ENCODE measurements at regions not wholly inside any gene's neighbourhood (a gene's known extent, or its start where the extent isn't known, plus 50 kb on each side); places are given as distances from the start of the nearest gene placed in this dataset.

GRCh38 chr2:22801970-22802369 lies 583.0 kb upstream of the KLHL29 start:
- no peak for DNase-seq

DNA sequence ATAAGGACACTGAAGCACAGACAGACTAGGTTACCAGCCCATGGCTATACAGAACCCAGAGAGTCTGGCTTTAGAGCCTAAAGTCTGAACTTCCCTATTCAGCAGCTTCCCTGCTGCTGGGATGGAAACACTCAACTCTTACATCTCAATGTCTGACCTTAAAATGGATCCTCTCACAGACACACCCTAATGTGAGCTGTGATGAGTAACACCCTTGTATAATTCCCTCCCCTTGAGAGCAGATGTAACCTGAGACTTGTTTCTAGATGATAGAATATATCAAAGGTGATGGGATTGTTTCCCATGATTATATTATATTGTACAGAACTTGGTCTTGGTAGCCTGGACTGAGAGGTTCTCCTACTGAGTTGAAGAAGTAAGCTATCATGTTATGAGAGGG lies 577.1 kb upstream of the KLHL29 start:
- DNase-seq = no peak

DNA sequence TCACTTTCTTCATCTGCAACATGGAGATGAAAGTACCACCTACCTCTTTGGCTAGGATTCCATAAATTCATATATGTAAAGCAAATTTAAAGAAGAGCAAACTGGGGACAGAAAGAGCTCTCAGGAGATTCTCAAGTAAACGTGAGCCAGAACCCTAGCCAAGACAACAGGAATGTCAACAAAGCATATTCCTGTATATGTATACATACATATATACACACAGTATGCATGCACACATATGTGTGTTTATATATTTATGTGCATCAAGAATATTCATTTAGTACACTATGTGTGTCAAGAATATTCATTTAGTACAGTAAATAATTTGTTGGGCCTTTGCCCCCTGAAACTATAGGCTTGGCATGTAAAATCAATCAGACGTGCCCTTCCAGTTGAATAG lies 574.4 kb upstream of the KLHL29 start:
- DNase-seq = no peak

DNA sequence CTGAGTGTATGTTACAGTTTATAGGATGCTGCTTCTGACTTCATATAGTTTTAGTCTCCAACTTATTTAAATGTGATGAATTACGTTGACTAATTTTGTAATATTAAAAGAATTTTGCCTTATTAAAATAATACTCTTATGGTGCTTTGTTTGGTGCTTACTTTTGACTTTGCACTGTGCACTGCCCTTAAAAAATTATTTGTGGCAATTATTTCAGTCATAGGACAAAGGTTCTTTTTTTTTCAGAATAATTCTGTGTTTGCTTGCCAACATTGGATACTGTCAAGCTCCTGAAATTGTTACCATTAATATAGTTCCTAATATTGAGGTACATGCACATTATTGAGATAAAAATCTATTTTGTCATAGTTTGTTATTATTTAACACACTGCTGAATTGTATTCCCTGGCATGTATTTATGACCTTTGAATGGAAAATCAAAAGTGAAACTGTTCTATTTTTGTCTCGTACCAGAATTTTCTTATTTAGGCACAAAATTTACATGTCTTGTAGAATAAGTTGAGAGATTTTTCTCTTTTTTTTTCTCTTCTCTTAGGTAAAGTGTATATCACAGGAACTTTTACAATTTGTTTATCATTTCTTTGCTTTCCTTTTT lies 572.8 kb upstream of the KLHL29 start:
- no peak for DNase-seq

GRCh38 chr2:22817197-22817596 lies 567.8 kb upstream of the KLHL29 start:
- DNase-seq = no peak

- no peak for DNase-seq
These were observed 563.5 kb upstream of the KLHL29 start for GRCh38 chr2:22821458-22821857.

DNA sequence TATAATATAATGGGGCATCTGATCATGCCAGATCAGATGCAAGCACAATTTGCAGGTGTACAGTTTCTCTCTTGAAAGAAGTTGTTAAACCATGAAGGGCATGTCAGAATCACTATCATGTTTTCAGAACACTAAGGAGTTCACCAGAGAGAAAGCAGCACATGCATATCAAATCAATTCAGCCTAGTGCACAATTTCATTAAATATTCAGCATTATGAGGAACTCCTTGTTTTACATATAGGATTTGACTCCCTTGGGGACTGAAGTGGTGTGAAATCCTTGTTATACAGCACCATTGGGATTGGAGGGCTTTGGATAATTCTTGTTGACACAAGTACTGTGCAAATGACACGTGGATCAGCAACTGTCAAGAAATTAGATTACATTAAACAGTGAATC lies 562.1 kb upstream of the KLHL29 start:
- no peak for DNase-seq

GRCh38 chr2:22824618-22825017 lies 560.4 kb upstream of the KLHL29 start:
- no peak for DNase-seq

GRCh38 chr2:22826703-22827102 lies 558.3 kb upstream of the KLHL29 start:
- DNase-seq = no peak

GRCh38 chr2:22829791-22830190 lies 555.2 kb upstream of the KLHL29 start:
- no peak for DNase-seq

GRCh38 chr2:22832196-22832595 lies 552.8 kb upstream of the KLHL29 start:
- DNase-seq = no peak

GRCh38 chr2:22838461-22838860 lies 546.5 kb upstream of the KLHL29 start:
- no peak for DNase-seq

DNA sequence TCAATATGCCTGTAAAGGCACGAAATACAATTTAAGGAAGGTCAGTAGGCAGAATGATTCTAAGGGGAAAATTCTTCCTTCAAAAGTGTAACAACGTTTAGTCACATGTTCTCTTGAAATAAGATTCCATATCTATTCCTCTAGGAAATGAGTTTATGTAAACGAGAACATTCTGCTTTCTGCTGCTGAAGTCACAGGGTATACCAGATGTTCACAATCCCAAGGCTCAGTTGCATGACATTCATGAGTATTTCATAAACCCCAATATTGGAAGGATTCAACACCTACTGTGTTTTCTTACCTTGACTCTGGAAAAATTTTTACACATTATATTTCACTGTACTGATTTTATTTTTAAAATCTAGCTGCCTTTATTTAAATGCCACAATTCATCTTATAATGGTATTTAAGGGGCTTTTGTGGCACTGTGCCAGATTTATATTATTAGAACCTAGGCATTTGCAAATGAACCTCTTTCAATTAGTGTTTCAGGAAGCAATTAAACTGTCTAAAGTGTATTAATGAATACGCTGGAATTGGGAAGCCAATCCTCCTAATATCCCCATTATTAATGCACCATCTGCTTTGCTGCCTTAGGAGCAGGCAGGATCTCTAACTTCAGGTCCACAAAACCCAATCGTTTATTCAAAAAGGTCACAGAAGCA lies 542.6 kb upstream of the KLHL29 start:
- no peak for DNase-seq

DNA sequence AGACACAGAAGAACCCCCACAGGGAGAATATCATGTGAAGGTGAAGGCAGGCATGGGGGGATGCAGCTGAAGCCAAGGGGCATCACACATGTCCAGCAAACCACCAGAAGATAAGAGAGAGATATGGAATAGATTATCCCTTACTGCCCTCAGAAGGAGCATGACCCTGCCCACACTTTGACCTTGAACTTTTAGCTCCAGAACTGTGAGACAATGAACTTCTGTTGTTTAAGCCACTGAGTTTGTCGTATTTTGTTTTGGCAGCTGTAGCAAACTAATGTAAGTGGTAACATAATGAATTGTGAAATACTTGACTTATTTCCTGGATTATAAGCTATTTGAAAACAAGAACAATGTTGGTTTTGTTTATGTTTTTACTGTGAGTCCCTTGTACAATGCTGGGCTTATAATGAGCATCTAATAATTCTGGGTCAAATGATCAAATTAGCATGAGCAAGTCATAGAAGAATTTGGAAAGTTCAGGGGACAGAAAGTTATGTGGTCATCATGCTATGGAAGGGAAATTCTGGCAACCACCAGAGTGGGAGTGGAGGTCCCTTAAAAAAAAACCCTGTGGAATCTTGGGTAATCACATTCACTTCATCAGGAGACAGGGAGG lies 541.0 kb upstream of the KLHL29 start:
- no peak for DNase-seq

- no peak for DNase-seq
These were observed 534.7 kb upstream of the KLHL29 start for GRCh38 chr2:22850310-22850709.

- DNase-seq = no peak
These were observed 530.4 kb upstream of the KLHL29 start for GRCh38 chr2:22854588-22854987.

- no peak for DNase-seq
These were observed 529.9 kb upstream of the KLHL29 start for GRCh38 chr2:22855081-22855480.

DNA sequence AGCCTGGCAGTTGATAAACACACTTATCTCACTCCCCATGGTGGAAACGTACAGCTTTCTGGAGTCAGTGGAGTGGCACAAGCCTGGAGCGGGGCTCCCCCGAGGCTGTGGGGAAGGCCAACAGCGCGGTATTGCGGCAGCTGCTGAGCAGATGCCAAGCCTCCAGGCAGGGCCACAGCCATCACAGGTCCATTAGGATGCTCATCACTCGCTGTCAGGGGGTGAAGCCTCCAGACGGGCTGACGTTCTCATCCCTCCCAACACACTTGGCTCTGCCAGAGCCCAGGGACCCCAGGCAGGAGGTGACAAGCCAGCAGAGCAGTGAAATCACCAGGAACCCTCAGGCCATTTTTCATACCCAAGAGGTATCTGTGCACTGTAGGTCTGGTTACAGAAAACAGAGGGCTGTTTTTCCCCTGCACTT lies 529.2 kb upstream of the KLHL29 start:
- DNase-seq = peak in 1 of 2 experiments; percentile 1

- DNase-seq = no peak
These were observed 517.0 kb upstream of the KLHL29 start for GRCh38 chr2:22867973-22868372.

- no peak for DNase-seq
These were observed 506.9 kb upstream of the KLHL29 start for GRCh38 chr2:22878121-22878520.

DNA sequence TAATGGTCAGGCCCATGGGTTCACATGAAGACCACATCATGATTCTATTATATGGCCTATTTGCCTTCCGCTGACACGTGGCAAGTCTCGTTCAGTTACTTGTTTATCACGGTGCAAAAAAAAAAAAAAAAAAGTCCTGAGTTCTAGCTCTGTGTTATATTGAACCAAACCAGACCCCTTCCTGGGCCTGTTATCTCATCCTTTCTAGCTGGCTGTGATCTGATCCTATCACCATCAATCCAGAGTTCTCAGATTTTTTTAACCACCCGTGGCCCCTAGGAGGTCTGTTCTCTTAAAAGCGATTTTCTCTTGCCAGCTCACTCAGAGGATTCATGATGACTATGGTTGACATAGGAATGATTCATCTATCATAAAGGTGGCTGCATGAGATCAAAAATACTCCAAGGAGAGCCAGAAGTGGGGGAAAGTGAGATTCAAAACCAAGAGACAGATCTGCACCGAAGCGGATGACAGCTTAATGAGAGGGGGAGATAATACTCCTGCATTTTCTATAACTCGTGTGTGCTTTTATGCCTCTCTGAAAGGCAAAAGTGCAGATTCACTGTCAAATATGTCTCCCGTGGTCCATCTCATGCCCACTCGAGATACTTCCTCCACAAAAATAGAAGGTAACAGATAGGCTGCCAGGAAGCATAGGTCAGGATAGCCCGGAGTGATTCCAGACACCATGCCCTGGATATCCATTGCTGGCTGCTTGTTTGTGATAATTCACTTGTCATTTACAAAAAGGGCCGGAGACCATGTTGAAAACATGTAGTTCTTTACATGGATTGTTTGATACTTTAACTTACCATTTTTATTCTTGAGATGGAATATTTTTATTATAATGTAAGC lies 505.7 kb upstream of the KLHL29 start:
- DNase-seq = no peak

DNA sequence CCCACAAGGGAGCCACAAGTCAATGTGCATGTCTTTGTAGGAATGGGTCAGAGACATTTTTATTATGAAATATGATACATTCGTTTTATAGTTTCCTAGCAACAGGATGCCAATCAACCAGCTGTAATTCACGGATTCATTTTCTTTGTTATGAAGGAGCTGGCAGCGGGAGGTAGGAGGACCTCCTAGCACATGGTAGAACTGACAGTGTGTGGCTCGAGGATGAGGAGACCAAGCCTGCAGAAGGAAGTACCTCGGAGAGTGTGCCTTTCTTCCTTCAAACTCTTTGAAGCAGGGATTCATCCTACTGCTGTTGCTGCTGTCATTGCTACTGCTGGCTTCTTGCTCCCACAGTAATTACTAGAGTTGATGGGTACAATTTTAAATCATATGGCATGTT lies 504.8 kb upstream of the KLHL29 start:
- DNase-seq = no peak

- DNase-seq = no peak
These were observed 503.0 kb upstream of the KLHL29 start for GRCh38 chr2:22882011-22882410.

GRCh38 chr2:22882643-22883042 lies 502.3 kb upstream of the KLHL29 start:
- DNase-seq = no peak
